SK-N-SH treated with all-trans-retinoic acid at 6 μM for 48 hours (cell line): ENCODE measurements at regions not wholly inside any gene's neighbourhood (a gene's known extent, or its start where the extent isn't known, plus 50 kb on each side); places are given as distances from the start of the nearest gene placed in this dataset.
"Not testable (repeated sequence)": the region's sequence is repeated elsewhere in the genome, so short reads cannot be mapped to it uniquely, and the experiment has no call there.

Experiments
- ATAC-seq: fragments of 200-7000 bp; cut with Tn5 transposase; 3 replicates; pipeline ENCODE4 v1.9.1; 2020; ENCODE audit warnings: mild to moderate bottlenecking, moderate library complexity
- ARNTL ChIP-seq: fragments of 450-650 bp; formaldehyde crosslinking; IDR thresholded peaks from 2 replicates; pipeline ENCODE4 v1.5.0; 2020; ENCODE audit warnings: low read depth, mild to moderate bottlenecking, moderate library complexity, borderline replicate concordance
- BACH2 ChIP-seq: fragments of 250-450 bp; sonication (Bioruptor Pico); IDR thresholded peaks from 2 replicates; pipeline ENCODE4 v1.9.0; 2021; ENCODE audit warnings: mild to moderate bottlenecking, borderline replicate concordance
- CREB5 ChIP-seq: fragments of 250-450 bp; sonication (Bioruptor Pico); IDR thresholded peaks from 2 replicates; pipeline ENCODE4 v1.5.1; 2020; ENCODE audit warnings: low read depth, mild to moderate bottlenecking, moderate library complexity
- CSDC2 ChIP-seq: fragments of 250-450 bp; sonication (Bioruptor Pico); IDR thresholded peaks from 2 replicates; pipeline ENCODE4 v1.5.0; 2020; ENCODE audit warnings: mild to moderate bottlenecking, moderate library complexity
- CSRNP3 ChIP-seq: fragments of 250-450 bp; sonication (Bioruptor Pico); IDR thresholded peaks from 2 replicates; pipeline ENCODE4 v1.5.1; 2021; ENCODE audit warnings: mild to moderate bottlenecking, moderate library complexity
- ESRRG ChIP-seq: fragments of 250-450 bp; sonication (Bioruptor Pico); IDR thresholded peaks from 2 replicates; pipeline ENCODE4 v1.6.1; 2021; ENCODE audit warnings: mild to moderate bottlenecking
- GLIS3 ChIP-seq: fragments of 250-450 bp; sonication (Bioruptor Pico); IDR thresholded peaks from 2 replicates; pipeline ENCODE4 v1.5.0; 2020; ENCODE audit warnings: mild to moderate bottlenecking, moderate library complexity
- ISL1 ChIP-seq: fragments of 250-450 bp; sonication (Bioruptor Pico); IDR thresholded peaks from 2 replicates; pipeline ENCODE4 v2.1.2; 2022; ENCODE audit warnings: mild to moderate bottlenecking, moderate library complexity
- OSR1 ChIP-seq: fragments of 250-450 bp; sonication (Bioruptor Pico); IDR thresholded peaks from 2 replicates; pipeline ENCODE4 v1.8.0; 2022; ENCODE audit warnings: moderate library complexity, mild to moderate bottlenecking, inconsistent platforms
- PATZ1 ChIP-seq: fragments of 250-450 bp; sonication (Bioruptor Pico); IDR thresholded peaks from 2 replicates; pipeline ENCODE4 v1.8.0; 2020; ENCODE audit warnings: mild to moderate bottlenecking, moderate library complexity, borderline replicate concordance
- RARB ChIP-seq: fragments of 250-450 bp; sonication (Bioruptor Pico); IDR thresholded peaks from 2 replicates; pipeline ENCODE4 v1.8.0; 2021; ENCODE audit warnings: mild to moderate bottlenecking, moderate library complexity
- SNAI2 ChIP-seq: fragments of 250-450 bp; sonication (Bioruptor Pico); IDR thresholded peaks from 2 replicates; pipeline ENCODE4 v1.5.0; 2020; ENCODE audit warnings: mild to moderate bottlenecking, moderate library complexity
- TCF4 ChIP-seq: fragments of 250-450 bp; sonication (Bioruptor Pico); IDR thresholded peaks from 2 replicates; pipeline ENCODE4 v1.8.0; 2021; ENCODE audit warnings: mild to moderate bottlenecking, moderate library complexity, borderline replicate concordance
- TOX ChIP-seq: fragments of 250-450 bp; sonication (Bioruptor Pico); IDR thresholded peaks from 2 replicates; pipeline ENCODE4 v1.8.0; 2021; ENCODE audit warnings: mild to moderate bottlenecking, moderate library complexity, borderline replicate concordance
- TSHZ2 ChIP-seq: fragments of 250-450 bp; sonication (Bioruptor Pico); IDR thresholded peaks from 2 replicates; pipeline ENCODE4 v1.5.0; 2020; ENCODE audit warnings: mild to moderate bottlenecking, moderate library complexity
- ZC3H10 ChIP-seq: fragments of 250-450 bp; sonication (Bioruptor Pico); IDR thresholded peaks from 2 replicates; pipeline ENCODE4 v1.5.1; 2021; ENCODE audit warnings: mild to moderate bottlenecking, moderate library complexity
- ZFP3 ChIP-seq: fragments of 250-450 bp; sonication (Bioruptor Pico); IDR thresholded peaks from 2 replicates; pipeline ENCODE4 v1.5.0; 2020; ENCODE audit warnings: mild to moderate bottlenecking, moderate library complexity
- ZFP30 ChIP-seq: fragments of 450-650 bp; formaldehyde crosslinking; IDR thresholded peaks from 2 replicates; pipeline ENCODE4 v1.5.0; 2022; ENCODE audit warnings: mild to moderate bottlenecking, moderate library complexity
- ZNF565 ChIP-seq: fragments of 450-650 bp; formaldehyde crosslinking; conservative IDR thresholded peaks from 2 replicates; pipeline ENCODE4 v1.5.0; 2020; ENCODE audit warnings: low read depth, mild to moderate bottlenecking, moderate library complexity
- ZNF70 ChIP-seq: fragments of 450-650 bp; formaldehyde crosslinking; IDR thresholded peaks from 2 replicates; pipeline ENCODE4 v1.5.0; 2020; ENCODE audit warnings: mild to moderate bottlenecking, moderate library complexity
- ZNF8 ChIP-seq: fragments of 450-650 bp; formaldehyde crosslinking; IDR thresholded peaks from 2 replicates; pipeline ENCODE4 v1.5.0; 2020; ENCODE audit warnings: mild to moderate bottlenecking, moderate library complexity

GRCh38 chr10:85139124-85139523 lies 810.7 kb downstream of the CCSER2 start:
- TF ChIP-seq ZFP3 (CRISPR knock-in tag): no peak
- no peak for TF ChIP-seq ZNF565 (CRISPR knock-in tag)
- no peak for TF ChIP-seq ESRRG (CRISPR knock-in tag)
- no peak for TF ChIP-seq PATZ1 (CRISPR knock-in tag)
- TF ChIP-seq TCF4 (CRISPR knock-in tag): no peak
- no peak for TF ChIP-seq ISL1
- no peak for TF ChIP-seq CSDC2
- TF ChIP-seq TSHZ2 (CRISPR knock-in tag): no peak
- no peak for TF ChIP-seq BACH2
- TF ChIP-seq ZNF70 (CRISPR knock-in tag): no peak
- TF ChIP-seq ZNF8 (CRISPR knock-in tag): no peak
- no peak for ATAC-seq

- ATAC-seq: not testable (repeated sequence)
These were observed 813.1 kb downstream of the CCSER2 start for GRCh38 chr10:85141520-85141919.

- TF ChIP-seq CSDC2: no peak
- TF ChIP-seq TOX (CRISPR knock-in tag): no peak
- no peak for TF ChIP-seq ZFP3 (CRISPR knock-in tag)
- TF ChIP-seq BACH2: no peak
- no peak for TF ChIP-seq OSR1 (CRISPR knock-in tag)
- TF ChIP-seq ISL1: no peak
- no peak for TF ChIP-seq ESRRG (CRISPR knock-in tag)
- no peak for TF ChIP-seq GLIS3 (CRISPR knock-in tag)
- no peak for TF ChIP-seq RARB
- TF ChIP-seq ZC3H10 (CRISPR knock-in tag): no peak
- no peak for TF ChIP-seq CREB5 (CRISPR knock-in tag)
- TF ChIP-seq ZNF70 (CRISPR knock-in tag): no peak
- TF ChIP-seq ARNTL (CRISPR knock-in tag): no peak
- TF ChIP-seq ZNF8 (CRISPR knock-in tag): no peak
- TF ChIP-seq CSRNP3: no peak
- TF ChIP-seq PATZ1 (CRISPR knock-in tag): no peak
- TF ChIP-seq SNAI2 (CRISPR knock-in tag): no peak
- TF ChIP-seq TCF4 (CRISPR knock-in tag): no peak
- no peak for TF ChIP-seq ZFP30 (CRISPR knock-in tag)
- no peak for ATAC-seq
These were observed 817.6 kb downstream of the CCSER2 start for GRCh38 chr10:85145966-85146365.
